ENCODE measurements at regions not wholly inside any gene's neighbourhood (a gene's known extent, or its start where the extent isn't known, plus 50 kb on each side); places are given as distances from the start of the nearest gene placed in this dataset.

GRCh38 chr6:164087870-164088269 lies 673.4 kb downstream of the QKI start:
- no peaks in the 10 kb centered on the region for H3K4me1 Mint-ChIP-seq (ENCODE audit: low read depth, unreplicated experiment)

DNA sequence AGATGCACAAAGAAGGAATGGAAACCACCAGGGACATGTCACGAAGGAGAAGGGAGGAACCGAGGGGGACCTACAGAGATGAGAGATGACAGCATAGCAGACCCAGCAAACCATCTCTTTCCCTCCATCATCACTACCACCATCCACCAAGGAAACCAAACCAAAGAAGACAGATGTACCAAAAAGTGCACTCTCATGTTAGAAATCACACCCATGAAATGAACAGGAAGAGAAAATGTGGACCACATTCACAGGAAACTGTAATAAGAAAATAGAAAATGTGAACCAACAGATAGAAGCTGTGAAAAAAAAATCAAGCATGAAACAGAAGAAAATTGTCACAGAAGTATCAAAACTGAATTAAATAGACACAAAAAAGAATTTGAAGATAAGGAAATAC lies 672.7 kb downstream of the QKI start:
- Mint-ChIP-seq H3K36me3 (ENCODE audit: unreplicated experiment) (no peaks in the 10 kb centered on the region), H3K9me3 (ENCODE audit: unreplicated experiment) (peaks cover 3% of the 10 kb centered on the region), H3K27ac (ENCODE audit: unreplicated experiment) (no peak overlapping the region), H3K27me3 (ENCODE audit: unreplicated experiment) (no peaks in the 10 kb centered on the region), H3K4me3 (ENCODE audit: unreplicated experiment) (no peak overlapping the region), H3K4me1 (ENCODE audit: low read depth, unreplicated experiment) (no peaks in the 10 kb centered on the region)
- TF ChIP-seq, protein P1, sequence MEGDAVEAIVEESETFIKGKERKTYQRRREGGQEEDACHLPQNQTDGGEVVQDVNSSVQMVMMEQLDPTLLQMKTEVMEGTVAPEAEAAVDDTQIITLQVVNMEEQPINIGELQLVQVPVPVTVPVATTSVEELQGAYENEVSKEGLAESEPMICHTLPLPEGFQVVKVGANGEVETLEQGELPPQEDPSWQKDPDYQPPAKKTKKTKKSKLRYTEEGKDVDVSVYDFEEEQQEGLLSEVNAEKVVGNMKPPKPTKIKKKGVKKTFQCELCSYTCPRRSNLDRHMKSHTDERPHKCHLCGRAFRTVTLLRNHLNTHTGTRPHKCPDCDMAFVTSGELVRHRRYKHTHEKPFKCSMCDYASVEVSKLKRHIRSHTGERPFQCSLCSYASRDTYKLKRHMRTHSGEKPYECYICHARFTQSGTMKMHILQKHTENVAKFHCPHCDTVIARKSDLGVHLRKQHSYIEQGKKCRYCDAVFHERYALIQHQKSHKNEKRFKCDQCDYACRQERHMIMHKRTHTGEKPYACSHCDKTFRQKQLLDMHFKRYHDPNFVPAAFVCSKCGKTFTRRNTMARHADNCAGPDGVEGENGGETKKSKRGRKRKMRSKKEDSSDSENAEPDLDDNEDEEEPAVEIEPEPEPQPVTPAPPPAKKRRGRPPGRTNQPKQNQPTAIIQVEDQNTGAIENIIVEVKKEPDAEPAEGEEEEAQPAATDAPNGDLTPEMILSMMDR (IDR thresholded peaks at IDR 0.05; ENCODE audit: partially characterized antibody, unreplicated experiment): no peak
- no peak for DNase-seq

More at GRCh38 chr6:164087870-164088269, 673.4 kb downstream of the QKI start:
- Mint-ChIP-seq H3K4me3 (ENCODE audit: unreplicated experiment) (no peak overlapping the region), H3K27me3 (ENCODE audit: unreplicated experiment) (no peaks in the 10 kb centered on the region), H3K27ac (ENCODE audit: unreplicated experiment) (no peak overlapping the region), H3K9me3 (ENCODE audit: unreplicated experiment) (peaks cover 3% of the 10 kb centered on the region), H3K36me3 (ENCODE audit: unreplicated experiment) (no peaks in the 10 kb centered on the region)
- TF ChIP-seq, protein P1 (IDR thresholded peaks at IDR 0.05; ENCODE audit: partially characterized antibody, unreplicated experiment): no peak
- no peak for DNase-seq

DNA sequence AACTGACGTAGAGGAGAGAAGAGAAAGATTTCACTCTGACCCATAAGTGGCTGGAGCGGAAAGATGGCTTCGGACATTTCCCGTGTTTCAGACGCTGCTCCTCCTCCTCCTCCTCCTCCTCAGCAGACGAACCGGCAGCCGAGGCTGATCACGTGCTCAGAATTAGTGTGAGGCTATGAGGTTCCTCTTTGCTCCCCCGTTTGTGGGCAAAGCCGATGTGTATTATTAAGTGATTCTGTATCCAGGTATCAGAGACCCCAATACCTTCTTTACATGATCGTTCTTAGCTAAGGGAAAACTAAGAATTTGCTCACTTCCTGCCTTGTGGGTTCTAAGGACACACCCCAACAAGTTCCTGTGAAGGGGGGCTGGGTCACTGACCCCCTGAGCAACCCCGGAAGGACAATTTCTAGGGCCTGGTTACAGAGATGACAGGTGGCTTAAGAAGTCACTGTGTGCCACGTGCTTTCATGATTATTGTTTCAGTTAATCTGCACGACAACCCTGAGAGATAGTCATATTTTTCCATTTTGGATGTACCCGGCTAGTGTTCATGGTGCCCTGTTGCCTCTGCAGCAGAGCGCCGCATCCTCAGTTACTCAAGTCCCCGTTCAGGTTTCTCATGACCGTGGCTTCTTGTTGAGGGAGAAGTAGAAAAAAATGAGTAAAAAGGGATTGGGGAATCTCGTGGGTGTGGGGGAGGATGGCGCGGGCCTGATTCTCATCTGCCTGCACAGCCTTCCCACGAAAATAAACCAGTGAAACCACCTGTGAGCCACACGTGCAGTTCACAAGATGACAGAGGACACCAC lies 671.8 kb downstream of the QKI start:
- no peak overlapping the region for H3K4me3 Mint-ChIP-seq (ENCODE audit: unreplicated experiment)
- TF ChIP-seq, protein P1 (IDR thresholded peaks at IDR 0.05; ENCODE audit: partially characterized antibody, unreplicated experiment): no peak
- no peaks in the 10 kb centered on the region for H3K27me3 Mint-ChIP-seq (ENCODE audit: unreplicated experiment)
- peaks cover 3% of the 10 kb centered on the region for H3K9me3 Mint-ChIP-seq (ENCODE audit: unreplicated experiment)
- H3K36me3 Mint-ChIP-seq (ENCODE audit: unreplicated experiment): no peaks in the 10 kb centered on the region
- DNase-seq: no peak
- H3K4me1 Mint-ChIP-seq (ENCODE audit: low read depth, unreplicated experiment): no peaks in the 10 kb centered on the region
- H3K27ac Mint-ChIP-seq (ENCODE audit: unreplicated experiment): no peak overlapping the region

DNA sequence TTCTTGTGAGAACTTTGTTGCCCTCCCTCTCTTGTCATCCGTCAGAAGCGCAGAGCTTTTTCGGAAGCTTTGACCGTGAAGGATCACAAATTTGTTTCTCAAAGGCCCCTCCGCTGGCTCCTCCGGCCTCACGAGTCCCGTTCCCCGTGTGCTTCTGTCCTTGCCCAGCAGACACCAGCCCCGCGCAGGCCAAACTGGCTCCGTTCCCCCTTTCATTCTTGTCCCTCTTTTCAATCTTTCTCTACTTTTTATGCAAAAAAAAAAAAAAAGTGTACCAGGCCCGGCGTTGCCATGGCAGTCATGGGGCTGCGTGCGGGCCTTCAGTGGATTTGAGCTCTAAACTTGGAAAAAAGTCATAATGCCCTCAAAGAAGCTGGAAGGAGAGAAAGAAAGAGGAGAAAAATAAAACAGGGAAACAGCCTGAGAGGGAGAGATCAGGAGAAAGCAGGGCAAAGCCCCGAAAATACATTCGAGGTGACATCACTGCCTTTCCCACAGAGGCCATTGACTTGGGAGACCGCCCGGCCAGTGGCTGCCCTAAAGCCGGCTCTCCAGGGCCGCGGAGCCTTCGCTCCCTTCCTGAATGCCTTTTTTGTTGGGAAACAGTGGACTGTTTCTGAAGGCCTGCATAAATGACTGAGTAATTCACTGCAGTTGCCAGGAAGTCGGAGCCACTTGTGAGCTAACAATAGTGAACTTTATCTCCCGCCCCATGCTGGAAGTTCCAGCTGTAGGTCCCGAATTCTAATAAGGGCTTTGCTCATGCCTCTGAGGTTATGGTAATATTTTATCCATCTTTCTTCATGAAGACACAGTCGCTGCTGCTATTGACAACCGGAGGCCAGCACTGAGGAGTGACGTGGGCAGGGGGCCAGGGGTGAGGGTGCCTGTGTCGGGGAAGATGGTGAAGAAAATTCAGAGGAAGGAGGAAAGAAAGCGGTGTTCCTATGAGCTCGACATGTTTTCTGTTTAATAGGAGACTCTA lies 670.9 kb downstream of the QKI start:
- Mint-ChIP-seq H3K4me1 (ENCODE audit: low read depth, unreplicated experiment) (no peaks in the 10 kb centered on the region), H3K9me3 (ENCODE audit: unreplicated experiment) (peaks cover 3% of the 10 kb centered on the region), H3K27ac (ENCODE audit: unreplicated experiment) (no peak overlapping the region), H3K36me3 (ENCODE audit: unreplicated experiment) (no peaks in the 10 kb centered on the region), H3K4me3 (ENCODE audit: unreplicated experiment) (no peak overlapping the region), H3K27me3 (ENCODE audit: unreplicated experiment) (no peaks in the 10 kb centered on the region)
- TF ChIP-seq, protein P1 (IDR thresholded peaks at IDR 0.05; ENCODE audit: partially characterized antibody, unreplicated experiment): no peak
- DNase-seq: no peak
